OCI-M1 (cell line): ENCODE measurements at regions not wholly inside any gene's neighbourhood (a gene's known extent, or its start where the extent isn't known, plus 50 kb on each side); places are given as distances from the start of the nearest gene placed in this dataset.
A peak's percentile ranks its signal among the peaks of the same experiment; 100 is the strongest.

Experiments
- DNase-seq: peaks from one replicate; lab custom pipeline; 2025; lab: John Stamatoyannopoulos, UW

- DNase-seq, result peak; percentile 42
Observed at GRCh38 chr11:109267293-109268095, 154.5 kb upstream of the C11orf87 start.

- no peak for DNase-seq
Observed at GRCh38 chr11:109275931-109276330, 146.1 kb upstream of the C11orf87 start.

DNA sequence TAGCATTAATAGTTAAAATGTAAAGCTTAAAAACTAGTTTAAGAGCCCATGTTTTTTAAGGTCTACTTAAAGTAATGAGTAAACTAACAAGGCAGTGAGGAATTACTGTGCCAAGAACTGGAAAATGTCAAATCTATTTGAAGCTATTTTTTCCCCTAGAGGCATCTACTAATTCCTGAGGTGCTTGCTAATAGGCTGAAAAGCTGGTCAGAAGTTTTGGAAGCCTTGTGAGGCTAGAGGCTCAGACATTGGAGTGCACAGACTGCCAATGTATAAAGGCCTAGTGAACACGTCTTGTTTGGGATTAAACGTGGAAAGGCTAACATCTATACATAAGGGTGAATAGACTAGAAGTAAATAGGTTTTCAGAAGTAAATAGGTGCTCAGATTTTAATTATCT lies 136.5 kb upstream of the C11orf87 start:
- no peak for DNase-seq

DNA sequence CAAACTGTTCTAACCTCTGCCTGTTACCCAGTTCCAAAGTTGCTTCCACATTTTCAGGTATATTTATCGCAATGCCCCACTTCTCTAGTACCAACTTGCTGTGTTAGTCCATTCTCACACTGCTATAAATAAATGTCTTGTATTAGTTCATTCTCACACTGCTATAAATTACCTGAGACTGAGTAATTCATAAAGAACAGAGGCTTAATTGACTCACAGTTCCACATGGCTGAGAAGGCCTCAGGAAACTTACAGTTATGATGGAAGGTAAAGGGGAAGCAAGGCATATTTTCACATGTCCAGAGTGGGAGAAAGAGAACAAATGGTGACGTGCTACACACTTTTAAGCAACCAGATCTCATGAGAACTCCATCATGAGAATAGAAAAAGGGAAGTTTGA lies 130.4 kb upstream of the C11orf87 start:
- DNase-seq, result peak; percentile 21

DNA sequence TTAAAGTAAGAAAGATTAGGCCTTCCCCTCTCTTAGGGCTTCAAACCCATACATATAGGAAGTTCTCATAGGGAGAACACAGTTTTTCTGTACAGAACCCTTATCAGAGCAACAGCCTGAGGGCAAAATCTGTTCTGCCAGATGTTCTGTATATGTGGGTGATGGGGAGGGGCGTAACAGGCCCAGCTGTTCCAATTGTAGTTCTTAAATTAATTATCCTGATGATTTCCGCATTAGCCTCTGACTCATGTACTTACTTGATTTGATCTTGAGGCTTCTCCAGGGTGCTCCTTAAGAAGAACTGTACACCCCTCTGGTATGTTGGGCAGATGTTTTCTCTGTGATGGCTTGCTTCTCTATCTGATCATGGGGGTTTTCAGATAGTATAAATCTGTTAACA lies 123.1 kb upstream of the C11orf87 start:
- peak; percentile 80 for DNase-seq

- no peak for DNase-seq
Observed at GRCh38 chr11:109300211-109300610, 121.8 kb upstream of the C11orf87 start.

GRCh38 chr11:109302591-109303334 lies 119.2 kb upstream of the C11orf87 start:
- DNase-seq, result peak; percentile 77

- DNase-seq, result no peak
Observed at GRCh38 chr11:109303342-109303741, 118.6 kb upstream of the C11orf87 start.

GRCh38 chr11:109304159-109304558 lies 117.8 kb upstream of the C11orf87 start:
- DNase-seq, result no peak

- DNase-seq, result no peak
Observed at GRCh38 chr11:109305009-109305408, 117.0 kb upstream of the C11orf87 start.

DNA sequence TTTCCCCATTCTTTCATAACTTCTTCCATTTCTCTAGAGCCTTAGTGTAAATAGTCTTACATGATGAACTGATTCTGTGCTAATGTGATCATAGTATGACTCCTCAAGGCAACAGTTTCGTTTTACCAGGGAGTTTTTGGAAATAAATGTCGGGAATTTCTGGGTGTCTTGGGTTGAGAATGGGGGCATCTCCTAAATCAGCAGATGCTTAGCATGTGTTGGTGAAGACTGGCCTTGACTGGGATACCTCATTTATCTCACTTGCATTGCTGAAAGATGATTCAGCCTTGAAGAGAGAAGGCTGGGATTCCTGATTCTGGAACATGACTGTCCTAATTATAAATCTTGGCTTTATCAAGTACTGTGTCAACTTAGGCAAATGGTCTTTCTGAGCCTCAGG lies 115.7 kb upstream of the C11orf87 start:
- DNase-seq, result no peak

DNA sequence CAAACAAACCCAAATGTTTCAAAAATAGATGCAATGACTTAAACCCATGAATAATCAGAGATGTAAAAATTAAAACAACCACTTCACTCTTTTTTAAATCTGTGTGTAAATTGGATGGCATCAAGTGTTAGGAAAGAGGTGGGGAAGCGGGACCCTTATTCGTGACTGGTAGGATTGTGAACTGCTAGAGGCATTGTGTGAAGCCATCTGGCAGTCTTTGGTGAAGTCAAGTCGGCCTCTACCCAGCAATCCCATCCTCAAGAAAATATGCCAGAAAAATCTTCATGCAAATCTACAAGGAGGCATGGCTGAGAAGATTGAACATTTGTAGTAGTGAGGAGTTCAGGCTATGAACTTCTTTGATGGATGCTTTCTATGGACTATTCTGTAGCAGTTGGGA lies 114.6 kb upstream of the C11orf87 start:
- no peak for DNase-seq

DNA sequence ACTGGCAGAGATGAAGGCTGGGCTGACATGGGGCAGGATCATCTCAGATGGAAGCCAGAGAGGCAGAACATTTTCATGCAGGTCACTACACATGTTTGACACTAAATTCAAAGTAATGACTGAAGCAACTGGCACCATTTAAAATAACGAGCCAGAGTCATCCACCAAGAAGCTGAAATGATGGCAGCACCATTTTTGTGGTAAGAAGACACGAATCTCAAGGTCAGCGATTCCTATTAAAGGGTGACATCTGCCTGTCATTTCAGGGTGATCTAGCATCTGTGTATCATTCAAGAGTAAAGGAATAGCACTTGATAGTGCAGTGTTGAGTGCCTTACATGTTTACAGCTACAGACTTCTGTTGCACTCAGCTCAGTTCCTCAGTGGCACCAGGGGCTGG lies 113.4 kb upstream of the C11orf87 start:
- peak; percentile 20 for DNase-seq

GRCh38 chr11:109309153-109309552 lies 112.8 kb upstream of the C11orf87 start:
- DNase-seq, result no peak

DNA sequence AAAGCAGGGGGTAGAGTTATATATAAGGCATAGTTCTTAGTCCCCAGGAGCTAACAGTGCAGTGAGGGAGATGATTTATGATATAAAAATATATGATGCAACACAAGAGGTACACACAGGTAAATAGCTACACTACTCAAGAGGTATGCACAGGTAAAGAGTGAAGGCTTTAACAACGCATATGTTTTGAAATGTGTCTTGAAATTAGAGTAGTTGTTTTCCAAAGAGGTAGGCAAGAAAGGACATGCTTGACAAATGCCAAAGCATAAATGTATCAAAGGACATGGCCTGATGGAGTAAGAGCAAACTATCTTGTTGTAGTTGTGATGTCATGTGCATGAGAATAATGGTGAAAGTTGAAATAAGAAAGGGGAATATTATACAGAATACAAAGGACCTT lies 104.3 kb upstream of the C11orf87 start:
- no peak for DNase-seq

DNA sequence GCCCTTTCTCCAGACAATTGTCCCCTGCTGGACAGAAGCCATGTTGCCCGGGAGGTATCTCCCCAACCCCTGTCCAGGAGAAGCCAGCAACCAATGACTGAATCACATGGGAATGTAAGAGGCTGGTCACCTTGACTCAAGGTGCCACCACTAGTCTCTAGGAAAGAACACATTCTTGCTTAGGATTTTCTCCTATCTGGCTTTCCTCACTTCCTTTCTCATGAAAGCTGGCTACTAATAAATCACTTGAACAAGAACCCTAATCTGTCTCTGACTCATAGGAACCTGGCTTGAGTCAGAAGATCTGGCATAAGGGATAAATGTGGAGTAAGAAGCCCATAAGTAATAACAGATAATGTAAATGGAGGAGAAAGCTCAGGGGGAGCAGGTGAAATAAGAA lies 101.4 kb upstream of the C11orf87 start:
- no peak for DNase-seq

DNA sequence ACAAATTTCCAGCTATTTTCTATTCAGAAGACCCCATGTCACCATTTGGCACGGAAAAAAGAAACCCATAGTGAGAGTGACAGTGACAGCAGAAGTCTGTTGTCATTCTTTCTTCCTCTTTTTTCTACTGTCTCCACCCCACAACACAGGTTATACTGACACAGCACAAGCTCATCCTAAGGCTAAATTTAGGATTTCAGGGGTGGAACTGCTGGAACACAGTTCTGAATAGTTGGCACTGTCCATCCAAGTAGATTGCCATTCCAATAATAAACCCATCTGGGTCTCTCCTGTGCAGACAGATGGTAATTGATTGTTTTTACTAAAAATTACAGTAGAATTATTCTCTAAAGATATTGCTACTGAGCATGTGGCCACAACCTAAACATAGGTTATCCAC lies 95.2 kb upstream of the C11orf87 start:
- DNase-seq, result peak; percentile 22

DNA sequence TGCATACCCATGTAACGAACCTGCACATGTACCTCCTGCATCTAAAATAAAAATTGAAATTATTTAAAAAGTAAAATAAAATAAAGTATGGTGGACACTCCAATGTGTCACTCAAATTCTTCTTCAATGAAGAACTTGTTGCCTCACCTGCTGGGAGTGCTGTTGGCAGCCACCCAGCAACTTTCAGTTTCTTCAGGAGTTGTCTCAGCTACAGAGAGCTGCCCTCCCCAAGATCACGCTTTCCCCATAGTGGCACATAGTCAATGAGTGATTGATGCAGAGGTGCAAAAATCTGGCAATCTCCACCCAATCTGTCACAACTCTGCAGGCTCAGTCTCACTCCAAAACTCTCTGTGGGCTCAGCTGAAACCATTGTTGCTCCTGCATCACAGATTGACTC lies 92.3 kb upstream of the C11orf87 start:
- no peak for DNase-seq

- DNase-seq, result no peak
Observed at GRCh38 chr11:109338131-109338530, 83.9 kb upstream of the C11orf87 start.

DNA sequence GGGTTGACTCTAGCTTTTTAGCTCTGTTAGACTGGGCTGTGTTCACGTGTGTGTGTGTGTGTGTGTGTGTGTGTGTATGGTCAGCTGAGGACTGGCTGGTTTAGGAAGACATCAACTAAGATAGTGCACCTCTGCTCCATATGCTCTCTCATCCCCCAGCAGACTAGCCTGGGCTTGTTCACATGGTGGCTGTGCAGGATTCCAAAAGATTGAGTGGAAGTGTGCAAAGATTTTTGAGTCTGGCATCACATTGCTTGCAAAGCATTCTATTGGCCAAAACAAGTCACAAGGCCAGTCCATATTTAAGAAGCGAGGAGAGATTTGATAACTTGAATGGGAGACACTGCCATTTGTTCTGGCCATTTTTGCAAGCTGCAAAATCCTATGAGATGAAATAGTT lies 79.7 kb upstream of the C11orf87 start:
- DNase-seq, result no peak

DNA sequence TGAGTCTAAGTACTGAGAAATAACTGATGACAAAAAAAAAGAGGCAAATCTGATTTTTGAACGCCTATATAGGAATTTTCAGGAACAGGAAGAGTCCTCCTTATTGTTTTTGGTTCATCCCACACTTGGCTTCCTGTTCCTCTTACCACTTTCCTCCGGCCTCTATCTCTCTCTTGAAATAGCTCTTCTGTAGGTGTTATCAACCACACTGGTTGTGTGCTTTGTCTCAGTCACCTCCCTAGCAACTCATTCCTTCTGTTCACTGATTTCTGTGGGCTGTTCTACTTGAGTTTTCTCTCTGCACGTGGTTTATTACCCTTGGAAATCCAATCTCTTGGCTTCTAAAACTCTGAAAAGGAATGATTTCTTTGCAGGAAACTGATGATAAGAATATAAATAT lies 78.7 kb upstream of the C11orf87 start:
- DNase-seq, result peak; percentile 49

DNA sequence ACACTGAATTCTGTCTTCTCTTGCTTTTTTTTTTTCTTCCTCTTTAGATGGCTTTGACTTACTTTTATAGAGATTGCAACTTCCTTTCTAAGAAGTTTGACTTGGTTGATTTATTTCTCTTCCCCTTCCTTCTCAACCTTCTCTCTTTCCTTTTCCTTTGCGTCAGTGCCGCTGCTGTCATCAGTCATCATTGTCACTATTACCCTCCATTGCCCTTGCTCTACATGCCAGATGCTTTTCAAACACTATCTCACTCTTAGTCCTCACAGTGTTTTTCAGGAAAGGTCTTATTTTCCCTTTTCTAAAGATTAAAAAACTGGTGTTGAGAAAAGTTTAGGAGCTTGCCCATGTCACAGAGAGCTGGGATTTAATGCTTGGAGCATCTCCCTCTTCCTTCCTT lies 74.7 kb upstream of the C11orf87 start:
- no peak for DNase-seq

- DNase-seq, result no peak
Observed at GRCh38 chr11:109349276-109350080, 72.5 kb upstream of the C11orf87 start.
